Stimulated activated CD4-positive, alpha-beta T cell treated with anti-CD3 and anti-CD28 coated beads, TNF-alpha, amount 100 ng/mL, for 1 hour (primary cell): ENCODE measurements at regions not wholly inside any gene's neighbourhood (a gene's known extent, or its start where the extent isn't known, plus 50 kb on each side); places are given as distances from the start of the nearest gene placed in this dataset.
"Not testable (repeated sequence)": the region's sequence is repeated elsewhere in the genome, so short reads cannot be mapped to it uniquely, and the experiment has no call there.

ENCODE experiments used
- DNase-seq, 3 donors: peaks; one replicate each; pipeline ENCODE4 v3.0.0-alpha.2; 2020; ENCODE audit warnings: low read depth in 3 of 3, low spot score in 1 of 3

DNA sequence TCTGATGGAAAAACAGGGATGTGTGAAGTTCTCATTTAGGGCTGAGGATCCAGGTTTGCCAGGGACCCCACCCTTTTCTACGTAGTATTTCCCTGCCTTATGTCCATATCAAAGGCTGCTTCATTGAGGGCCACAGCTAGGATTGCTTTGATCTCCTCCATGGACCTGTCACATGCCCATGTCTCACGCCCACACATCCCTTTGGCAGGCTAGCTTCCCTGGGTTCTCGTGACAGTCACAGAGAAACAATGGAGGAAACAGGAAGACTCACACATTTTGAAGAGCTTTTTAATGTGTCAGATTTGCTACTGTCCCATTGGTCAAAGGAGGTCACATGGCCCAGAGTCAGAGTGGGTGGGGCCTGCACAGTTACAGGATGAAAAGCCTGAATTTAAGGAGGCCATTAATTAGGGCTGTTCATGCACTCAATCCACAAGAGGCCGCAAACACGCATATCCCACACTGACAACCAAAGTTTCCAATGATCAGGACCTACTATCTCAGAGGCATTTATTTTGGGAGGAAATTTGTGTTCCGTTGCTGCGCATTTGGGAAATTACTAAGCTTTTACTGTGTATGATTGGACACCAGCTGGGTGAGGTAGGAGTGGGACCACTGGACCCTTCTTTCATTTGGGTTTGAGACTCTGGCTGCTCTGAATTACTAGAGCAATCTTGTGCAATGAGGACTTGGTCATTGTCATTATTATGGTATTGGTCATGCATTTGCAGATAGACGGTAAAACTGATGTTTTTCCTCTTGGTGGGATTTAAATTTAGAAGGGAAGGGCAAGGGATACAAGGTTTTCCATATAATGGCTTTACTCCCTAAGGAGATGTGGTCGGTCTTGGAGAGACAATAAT lies 266.2 kb downstream of the KTN1 start:
- DNase-seq, result no peak

DNA sequence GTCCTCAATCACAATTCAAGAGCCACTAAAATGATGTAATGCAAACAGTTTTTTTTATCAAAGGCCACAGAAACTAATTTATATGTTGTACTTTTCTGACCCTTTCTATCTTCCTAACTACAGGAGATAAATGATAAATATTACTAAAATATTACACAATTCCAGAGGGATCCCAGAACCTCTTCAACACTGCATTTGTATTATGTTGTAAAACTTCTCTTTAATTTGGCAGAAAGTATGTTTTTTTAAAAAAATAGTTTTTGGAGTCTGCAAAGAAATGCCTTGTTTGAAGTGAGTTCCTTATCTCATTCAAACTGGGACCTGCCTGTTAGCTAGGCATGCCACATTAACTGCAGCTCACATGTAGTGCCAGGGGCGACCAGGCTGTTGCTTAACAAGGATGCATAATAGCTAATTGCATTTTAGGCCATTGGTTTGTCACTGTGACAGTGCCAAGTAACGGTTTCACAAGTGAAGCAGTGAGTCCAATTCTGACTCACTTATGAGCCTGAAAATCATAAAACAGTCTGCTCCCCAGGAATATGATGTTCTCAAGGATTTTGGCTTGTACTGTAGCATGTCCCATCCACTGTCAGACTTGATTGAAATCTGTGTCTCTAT lies 266.9 kb downstream of the KTN1 start:
- DNase-seq, result no peak

DNA sequence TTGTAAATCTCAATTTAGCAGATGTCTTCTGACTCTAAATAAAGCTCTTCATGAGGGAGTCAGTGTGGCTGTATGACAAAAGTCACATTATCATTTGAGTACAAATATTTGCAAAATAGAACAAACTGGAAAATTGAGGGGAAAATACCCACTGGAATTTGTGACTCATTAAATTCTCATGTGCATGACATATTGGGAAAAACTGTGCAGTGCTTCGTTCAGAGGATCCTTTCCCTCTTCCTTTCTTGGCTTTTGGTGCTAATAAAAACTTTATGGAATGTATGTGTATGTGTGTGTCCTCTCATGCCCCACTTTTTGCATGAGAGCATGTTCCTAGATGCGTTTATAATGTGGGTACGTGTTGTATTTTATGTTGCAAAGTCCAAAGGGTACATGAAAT lies 267.8 kb downstream of the KTN1 start:
- no peak for DNase-seq

DNA sequence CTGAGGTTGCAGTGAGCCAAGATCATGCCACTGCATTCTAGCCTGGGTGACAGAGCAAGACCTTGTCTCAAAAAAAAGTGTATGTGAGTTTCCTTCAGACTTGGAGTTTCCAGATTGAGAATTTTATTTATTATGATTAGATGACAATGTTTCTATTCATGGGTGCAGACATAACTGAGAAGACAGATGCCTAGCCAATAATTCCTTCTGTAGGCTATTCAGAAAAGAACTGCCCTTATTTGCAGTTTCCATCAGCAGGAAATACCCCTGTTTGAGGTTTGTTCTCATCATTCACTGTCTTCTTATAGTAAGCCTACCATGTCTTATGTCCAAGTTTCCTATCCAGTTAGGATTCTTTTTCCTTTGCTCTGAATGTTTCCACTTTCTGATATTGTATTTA lies 269.0 kb downstream of the KTN1 start:
- no peak for DNase-seq

DNA sequence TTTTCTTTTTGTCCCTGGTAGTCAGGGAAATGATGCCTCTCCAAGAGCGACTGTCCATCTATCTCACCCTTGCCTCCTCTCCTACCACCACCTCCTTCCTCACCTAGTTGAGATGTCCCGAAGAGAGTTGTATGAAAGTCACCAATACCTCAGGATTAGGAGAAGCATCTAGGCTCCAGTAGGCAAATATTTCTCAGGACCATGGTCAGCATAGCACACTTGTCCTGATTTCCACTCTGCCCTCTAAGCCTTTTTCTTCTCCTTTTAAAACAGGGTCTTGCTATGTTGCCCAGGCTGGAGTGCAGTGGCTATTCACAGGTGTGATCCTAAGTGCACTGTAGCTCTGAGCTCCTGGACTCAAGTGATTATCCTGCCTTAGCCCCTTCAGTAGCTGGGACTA lies 268.4 kb upstream of the PELI2 start:
- no peak for DNase-seq

DNA sequence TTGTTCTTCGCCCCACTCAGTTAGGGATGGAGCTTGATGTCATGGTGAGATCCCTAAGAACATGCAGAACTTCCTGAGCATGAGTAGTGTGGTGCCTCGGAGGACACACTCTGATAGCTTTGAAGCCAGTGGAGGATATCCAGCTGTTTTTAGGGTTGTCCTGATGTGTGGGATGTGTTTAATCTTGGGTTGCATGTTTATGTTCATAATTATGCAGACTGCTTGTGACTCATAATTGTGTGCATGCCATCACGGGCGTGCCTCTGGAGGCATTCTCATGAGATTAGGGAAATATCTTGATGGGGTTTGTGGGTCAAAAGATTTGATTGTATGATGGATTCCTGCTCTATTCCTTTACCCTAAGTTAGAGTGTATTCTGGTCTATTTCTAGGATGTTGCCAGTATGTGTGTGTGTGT lies 267.4 kb upstream of the PELI2 start:
- DNase-seq, result no peak

DNA sequence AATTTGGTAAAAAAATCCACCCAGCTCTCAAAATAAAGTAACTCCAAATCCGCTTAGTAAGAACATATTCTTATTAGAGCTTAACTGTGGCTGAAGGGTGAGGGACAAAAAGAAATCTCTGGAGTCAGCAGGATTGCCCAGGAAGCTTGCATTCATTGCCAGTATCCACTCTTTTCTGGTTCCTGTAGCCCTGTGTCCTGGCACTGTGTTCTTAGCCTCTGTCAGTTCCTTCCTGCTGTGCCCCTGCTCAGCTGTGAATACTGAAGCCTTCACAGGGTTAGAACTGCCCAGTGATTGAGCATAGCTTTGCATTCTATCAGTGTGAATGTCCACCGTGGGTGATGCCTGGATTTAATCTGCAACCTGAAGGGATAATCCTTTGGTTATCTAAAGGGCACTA lies 266.9 kb upstream of the PELI2 start:
- no peak for DNase-seq

DNA sequence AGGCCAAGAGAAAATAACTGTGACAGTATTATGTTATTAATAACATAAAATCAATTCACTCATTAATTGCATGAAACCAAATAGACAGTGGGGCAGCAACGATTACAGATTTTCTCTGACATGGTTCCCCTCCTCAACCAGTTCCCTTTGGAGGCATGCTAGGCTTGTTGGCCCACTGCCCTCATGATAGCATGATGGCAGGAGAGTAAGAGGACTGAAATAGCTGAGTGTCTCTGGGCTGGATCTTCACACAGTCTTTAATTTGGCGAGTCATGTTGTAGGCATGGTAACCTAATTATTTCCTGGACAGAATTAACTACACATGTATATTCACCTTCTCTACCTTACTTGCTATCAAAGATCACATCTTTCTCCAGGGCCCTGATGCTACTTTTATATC lies 266.2 kb upstream of the PELI2 start:
- DNase-seq, result no peak

DNA sequence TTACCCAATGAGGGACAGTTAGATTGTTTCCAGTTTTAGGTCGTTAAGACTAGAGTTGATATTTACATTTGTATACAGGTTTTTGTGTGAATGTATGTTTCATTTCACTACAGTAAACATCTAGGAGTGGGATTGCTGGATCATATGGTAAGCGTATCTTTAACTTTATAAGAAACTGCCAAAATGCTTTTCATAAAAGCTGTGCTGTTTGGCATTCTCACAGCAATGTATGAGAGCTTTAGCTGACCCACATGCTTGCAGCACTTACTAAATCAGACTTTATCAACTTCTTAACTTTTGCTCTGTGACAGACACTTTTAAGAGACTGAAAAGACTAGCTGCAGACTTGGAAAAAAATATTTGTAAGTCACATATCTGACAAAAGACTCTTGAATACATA lies 262.5 kb upstream of the PELI2 start:
- no peak for DNase-seq

DNA sequence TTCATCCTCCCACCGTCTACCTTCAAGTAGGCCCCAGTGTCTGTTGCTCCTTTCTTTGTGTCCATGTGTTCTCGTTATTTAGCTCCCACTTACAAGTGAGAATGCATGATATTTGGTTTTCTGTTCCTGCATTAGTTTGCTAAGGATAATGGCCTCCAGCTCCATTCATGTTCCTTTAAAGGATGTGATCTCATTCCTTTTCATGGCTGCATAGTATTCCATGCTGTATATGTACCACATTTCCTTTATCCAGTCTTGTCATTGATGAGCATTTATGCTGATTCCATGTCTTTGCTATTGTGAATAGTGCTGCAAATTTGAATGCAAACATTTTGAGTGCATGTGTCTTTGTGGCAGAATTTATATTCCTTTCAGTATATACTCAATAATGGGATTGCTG lies 259.6 kb upstream of the PELI2 start:
- DNase-seq, result no peak

DNA sequence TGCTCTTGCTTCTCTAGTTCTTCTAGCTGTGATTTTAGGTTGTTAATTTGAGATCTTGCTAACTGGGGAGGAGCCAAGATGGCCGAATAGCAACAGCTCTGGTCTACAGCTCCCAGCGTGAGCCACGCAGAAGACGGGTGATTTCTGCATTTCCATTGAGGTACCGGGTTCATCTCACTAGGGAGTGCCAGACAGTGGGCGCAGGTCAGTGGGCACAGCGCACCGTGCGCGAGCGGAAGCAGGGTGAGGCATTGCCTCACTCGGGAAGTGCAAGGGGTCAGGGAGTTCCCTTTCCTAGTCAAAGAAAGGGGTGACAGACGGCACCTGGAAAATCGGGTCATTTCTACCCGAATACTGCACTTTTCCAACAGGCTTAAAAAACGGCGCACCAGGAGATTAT lies 256.6 kb upstream of the PELI2 start:
- DNase-seq, result not testable (repeated sequence)

DNA sequence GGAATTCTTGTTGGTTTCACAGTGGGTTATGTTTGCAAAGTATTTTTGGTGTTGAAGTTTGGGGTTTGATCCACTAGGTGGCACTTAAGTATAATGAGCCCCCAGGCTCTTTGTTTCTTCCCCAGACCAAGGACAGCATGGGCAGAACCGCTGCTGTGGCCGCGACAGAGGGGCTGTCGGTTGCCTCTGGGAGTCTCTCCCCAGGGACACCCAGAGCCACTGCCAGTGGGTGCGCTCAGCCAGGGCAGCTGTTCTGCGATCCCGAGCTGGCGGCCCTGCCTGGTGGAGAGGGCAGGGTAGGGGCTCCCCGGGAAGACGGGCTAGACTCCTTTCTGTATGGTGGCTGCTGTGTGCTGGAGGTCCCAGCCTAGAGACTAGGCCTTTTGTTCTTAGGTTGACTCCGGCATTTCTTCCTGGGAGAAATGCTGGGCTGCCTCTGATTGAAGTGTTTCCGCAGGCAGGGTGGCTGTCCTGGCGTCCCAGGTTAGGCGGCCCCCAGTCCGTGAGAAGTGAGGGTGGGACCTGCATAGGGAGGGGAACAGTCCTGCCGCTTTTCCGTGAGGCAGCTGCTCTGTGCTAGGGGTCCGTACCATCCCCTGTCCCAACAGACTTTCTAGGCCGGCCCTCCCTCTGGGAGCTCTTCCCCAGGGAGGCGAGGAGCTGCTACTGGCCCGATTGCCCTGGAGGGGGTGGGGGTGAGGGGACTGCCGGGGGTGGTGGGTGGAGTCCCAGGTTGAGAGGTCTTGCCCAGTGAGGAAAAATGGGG lies 253.1 kb upstream of the PELI2 start:
- DNase-seq, result no peak

DNA sequence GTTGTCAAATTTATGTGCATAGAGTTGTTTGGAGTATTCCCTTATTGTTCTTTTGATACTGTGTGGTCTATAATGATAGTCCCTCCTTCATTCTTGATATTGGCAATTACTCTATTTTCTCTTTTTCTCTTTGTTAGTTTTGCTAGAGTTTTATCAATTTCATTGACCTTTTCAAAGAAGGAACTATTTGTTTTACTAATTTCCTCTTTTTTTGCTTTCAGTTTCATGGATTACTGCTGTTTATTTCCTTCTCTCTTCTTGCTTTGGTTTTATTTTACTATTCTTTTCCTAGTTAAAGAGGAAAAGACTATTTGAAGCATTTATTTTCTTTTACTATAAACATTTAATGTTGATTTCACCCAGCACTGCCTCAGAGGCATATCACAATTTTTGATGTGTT lies 250.9 kb upstream of the PELI2 start:
- no peak for DNase-seq

DNA sequence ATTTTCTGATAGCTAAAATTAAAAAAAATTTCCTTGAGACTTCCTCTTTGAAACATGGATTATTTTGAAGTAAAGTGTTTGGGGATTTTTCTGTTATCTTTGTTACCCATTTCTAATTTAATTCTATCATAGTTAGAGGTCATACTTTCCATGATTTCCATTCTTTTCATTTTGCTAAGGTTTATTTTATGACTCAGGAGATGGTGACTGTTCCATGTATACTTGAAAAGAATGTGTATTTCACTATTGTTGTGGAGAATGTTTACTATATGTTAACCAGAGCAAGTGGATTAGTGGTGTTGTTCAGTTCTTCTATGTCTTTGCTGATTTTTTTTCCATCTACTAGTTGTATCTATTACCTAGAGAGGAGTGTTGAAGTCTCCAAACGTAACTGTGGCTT lies 250.5 kb upstream of the PELI2 start:
- no peak for DNase-seq

DNA sequence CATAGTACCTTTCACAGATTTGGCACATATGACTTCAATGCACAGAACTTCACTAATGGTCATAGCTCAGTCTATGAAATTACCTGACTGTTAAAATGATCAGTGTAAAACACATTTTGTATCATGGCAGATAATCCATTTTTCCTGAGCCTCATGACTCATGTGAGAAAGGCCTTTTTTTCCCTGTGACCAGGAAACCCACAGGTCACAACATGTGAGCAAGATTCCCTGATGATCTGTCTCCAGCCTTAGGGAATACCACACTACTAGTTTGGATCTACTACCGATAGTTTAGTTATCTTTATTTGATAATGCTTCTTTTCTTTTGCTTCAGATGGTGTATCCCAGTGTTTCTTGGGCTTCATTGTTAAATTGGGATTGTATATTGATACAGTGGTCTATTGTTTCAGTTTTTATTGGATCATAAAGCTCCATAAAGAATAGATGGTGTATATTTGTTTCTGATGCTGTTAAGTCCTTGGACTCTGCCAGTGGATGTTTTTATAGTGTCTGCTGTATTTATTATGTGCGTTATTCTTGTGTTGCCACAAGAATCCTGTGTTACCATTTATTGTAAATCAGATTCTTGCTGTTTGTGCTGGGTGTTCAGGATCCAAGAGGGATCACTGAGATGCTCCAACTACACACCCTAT lies 248.7 kb upstream of the PELI2 start:
- no peak for DNase-seq

DNA sequence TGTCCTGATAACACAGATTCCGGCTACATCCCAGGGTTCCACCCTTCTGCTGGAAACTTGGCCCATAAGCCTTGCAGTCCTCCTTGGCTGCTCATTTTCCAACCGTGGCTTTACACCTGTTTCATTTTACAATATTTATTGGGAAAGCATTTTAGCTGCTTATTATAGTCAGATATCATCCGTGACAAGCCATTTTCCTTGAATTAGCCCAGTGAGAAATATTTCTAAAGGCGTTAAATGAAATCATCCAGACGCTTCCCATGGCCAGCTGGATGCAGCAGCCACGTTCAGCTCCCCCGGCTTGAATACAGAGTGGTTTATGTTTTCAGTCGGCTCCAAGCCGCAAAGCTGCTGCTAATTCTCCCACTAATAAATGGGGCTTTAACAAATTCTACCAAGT lies 245.0 kb upstream of the PELI2 start:
- no peak for DNase-seq

DNA sequence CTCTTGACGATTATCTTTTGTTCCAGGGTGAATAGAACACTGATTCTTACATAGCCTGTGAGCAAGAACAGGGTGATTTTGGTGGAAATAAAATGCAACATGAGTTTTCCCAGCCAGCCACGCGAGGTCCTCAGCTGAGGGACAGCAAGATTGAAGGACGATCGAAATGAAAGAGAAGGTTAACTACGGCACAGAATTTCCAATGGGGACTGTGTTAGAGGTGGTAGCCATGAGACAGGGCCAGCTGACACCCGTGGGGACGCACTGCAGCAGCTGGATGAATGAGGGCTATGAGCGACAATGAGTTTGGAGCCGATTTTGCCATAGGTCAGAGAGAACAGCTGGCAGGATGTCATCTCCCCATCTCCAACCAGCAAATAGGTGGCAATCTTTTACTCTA lies 243.4 kb upstream of the PELI2 start:
- no peak for DNase-seq

DNA sequence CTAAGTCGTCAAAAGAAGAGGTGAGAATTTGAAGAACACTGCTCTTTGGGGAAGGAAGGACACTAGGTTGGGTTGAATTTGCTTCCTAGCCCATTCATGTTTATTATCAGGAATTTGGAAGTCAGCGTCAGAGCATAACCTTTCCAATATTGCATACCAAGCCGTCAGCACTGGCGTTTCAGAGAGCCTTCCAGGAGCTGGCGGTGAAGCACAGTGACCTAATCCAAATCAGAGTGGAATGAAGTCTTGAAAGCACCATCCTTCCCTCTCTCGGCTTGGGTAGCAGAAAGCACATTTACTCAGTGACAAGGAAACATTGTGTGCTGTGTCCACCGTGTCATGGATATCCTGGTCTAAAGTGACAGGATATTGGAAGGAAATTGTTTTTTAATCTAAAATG lies 240.3 kb upstream of the PELI2 start:
- no peak for DNase-seq

DNA sequence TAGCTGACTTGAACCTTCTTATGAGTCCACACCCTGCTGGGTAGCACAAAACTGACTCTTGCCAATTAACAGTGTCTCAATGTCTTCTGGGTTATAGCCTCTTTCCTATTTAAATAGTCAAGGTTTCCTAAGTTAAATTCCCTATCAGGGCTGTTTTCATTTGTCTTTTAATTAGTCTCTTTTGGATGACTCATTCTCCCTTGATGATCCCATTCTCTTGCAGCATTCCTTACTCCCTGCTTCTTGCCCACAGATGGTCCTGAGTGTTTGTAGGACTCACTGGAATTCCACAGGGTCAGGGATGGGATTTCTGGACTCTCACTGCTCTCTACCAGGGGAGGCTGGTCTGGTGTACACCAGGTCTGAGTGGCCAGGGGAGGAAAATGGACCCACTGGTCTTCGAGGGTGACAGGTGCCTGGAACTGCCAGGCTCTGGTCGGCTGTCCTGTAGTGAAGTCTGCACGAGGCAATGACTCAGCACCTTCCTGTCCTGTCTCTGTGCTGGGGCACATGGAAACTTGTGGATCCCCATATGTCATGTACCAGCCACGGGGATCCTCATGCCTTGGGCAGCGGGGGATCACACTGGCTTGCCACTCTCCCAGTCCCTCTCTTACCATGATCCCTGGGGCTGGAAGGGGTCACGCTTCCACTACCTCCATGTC lies 236.5 kb upstream of the PELI2 start:
- no peak for DNase-seq

DNA sequence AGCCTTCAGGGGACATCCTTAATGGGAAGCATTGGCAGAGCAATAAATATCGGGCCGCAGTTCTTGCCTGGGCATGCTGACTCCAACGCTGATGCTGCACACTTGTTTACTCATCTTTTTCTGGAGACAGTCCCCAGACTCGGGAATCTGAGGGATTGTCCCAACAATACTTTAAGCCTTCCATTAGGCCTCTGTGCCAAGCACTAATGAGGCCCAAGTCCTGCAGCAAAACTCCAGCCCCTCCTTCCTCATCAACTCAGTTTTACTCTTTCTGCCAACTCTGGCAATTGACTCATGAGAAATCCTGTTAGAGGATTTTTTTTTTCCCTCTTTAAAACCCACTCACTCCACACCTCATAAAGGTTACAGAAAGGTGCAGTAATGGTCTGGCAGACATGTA lies 233.4 kb upstream of the PELI2 start:
- no peak for DNase-seq

DNA sequence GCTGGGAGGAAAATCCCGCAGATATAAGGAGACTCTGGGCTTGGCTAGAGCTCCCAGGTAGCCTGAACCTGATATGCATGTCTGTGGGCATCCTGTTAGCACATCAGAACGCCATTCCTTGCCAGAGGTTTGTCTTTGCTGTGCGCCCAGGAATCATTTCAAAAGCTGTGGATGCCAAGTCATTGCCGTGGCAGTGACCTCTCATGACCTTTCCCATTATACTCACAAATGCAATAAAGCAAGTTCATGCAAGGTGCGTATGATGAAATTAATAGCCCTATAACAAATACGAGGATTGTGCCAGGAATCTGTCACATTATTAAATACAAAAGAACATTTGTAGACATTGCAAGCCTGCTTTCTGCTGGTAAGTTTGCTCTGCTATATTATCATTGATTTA lies 229.1 kb upstream of the PELI2 start:
- DNase-seq, result no peak
